ENCODE measurements at regions not wholly inside any gene's neighbourhood (a gene's known extent, or its start where the extent isn't known, plus 50 kb on each side); places are given as distances from the start of the nearest gene placed in this dataset.

GRCh38 chr12:107567876-107568619 is 117.6 kb upstream of the PWP1 start:
- no peak overlapping the region for H2BK12ac ChIP-seq (ENCODE audit: low read length in 2 of 2)
- H2AFZ ChIP-seq (ENCODE audit: low read depth, low read length) = no peak overlapping the region
- no peak overlapping the region for H4K8ac ChIP-seq (ENCODE audit: low read length)
- H4K91ac ChIP-seq (ENCODE audit: low read length) = no peak overlapping the region
- no peak overlapping the region for H3K9ac ChIP-seq (ENCODE audit: low read length)
- WGBS = 77% methylated on average over 3 of the region's 6 CpGs
- peaks cover 2% of the 10 kb centered on the region for H3K4me1 ChIP-seq (ENCODE audit: control insufficient read depth, insufficient read depth, low read depth, low read length)
- H3K4me2 ChIP-seq (ENCODE audit: low read length, poor library complexity, severe bottlenecking) = no peak overlapping the region
- no peak overlapping the region for H3K14ac ChIP-seq (ENCODE audit: low read length in 2 of 2)
- no peaks in the 10 kb centered on the region for H3K79me1 ChIP-seq (replicated peaks; ENCODE audit: low read length, poor library complexity, severe bottlenecking)
- no peak overlapping the region for H3K4me3 ChIP-seq (ENCODE audit: insufficient read depth in 1 of 2, low read depth in 1 of 2, low read length in 2 of 2)
- no peaks in the 10 kb centered on the region for H3K27me3 ChIP-seq (ENCODE audit: control insufficient read depth in 1 of 2, insufficient read depth in 1 of 2, low read length in 2 of 2)
- no peak overlapping the region for H3K23ac ChIP-seq (ENCODE audit: low read length in 2 of 2)
- no peak overlapping the region for H2BK15ac ChIP-seq (ENCODE audit: low read depth, poor library complexity, severe bottlenecking)
- no peaks in the 10 kb centered on the region for H3K9me3 ChIP-seq (ENCODE audit: control insufficient read depth, low read length)
- H3K36me3 ChIP-seq (ENCODE audit: control insufficient read depth in 1 of 2, insufficient read depth in 2 of 2, low read depth in 1 of 2, low read length in 2 of 2) = no peaks in the 10 kb centered on the region
- no peak for DNase-seq
- H2BK120ac ChIP-seq (ENCODE audit: low read depth, low read length) = no peak overlapping the region
- H3K18ac ChIP-seq (ENCODE audit: low read depth in 1 of 2, low read length in 2 of 2) = no peak overlapping the region
- H3K27ac ChIP-seq (ENCODE audit: low read length, poor library complexity, severe bottlenecking) = no peak overlapping the region
- no peak overlapping the region for H3K4ac ChIP-seq (ENCODE audit: low read depth in 1 of 2, low read length in 2 of 2)
- H2BK5ac ChIP-seq (ENCODE audit: low read depth, low read length, poor library complexity, severe bottlenecking) = no peak overlapping the region
- H2AK5ac ChIP-seq (ENCODE audit: low read length, severe bottlenecking) = no peak overlapping the region

- Histone ChIP-seq H4K91ac (ENCODE audit: low read length) (no peak overlapping the region), H2BK15ac (ENCODE audit: low read depth, poor library complexity, severe bottlenecking) (no peak overlapping the region), H3K14ac (ENCODE audit: low read length in 2 of 2) (no peak overlapping the region), H3K79me1 (replicated peaks; ENCODE audit: low read length, poor library complexity, severe bottlenecking) (no peaks in the 10 kb centered on the region), H2AK5ac (ENCODE audit: low read length, severe bottlenecking) (no peak overlapping the region), H3K27ac (ENCODE audit: low read length, poor library complexity, severe bottlenecking) (no peak overlapping the region), H4K8ac (ENCODE audit: low read length) (no peak overlapping the region), H2BK120ac (ENCODE audit: low read depth, low read length) (no peak overlapping the region), H3K23ac (ENCODE audit: low read length in 2 of 2) (no peak overlapping the region), H3K18ac (ENCODE audit: low read depth in 1 of 2, low read length in 2 of 2) (no peak overlapping the region), H2BK12ac (ENCODE audit: low read length in 2 of 2) (no peak overlapping the region), H2BK5ac (ENCODE audit: low read depth, low read length, poor library complexity, severe bottlenecking) (no peak overlapping the region), H3K4ac (ENCODE audit: low read depth in 1 of 2, low read length in 2 of 2) (no peak overlapping the region), H3K4me3 (ENCODE audit: insufficient read depth in 1 of 2, low read depth in 1 of 2, low read length in 2 of 2) (no peak overlapping the region), H3K9me3 (ENCODE audit: control insufficient read depth, low read length) (no peaks in the 10 kb centered on the region), H3K27me3 (ENCODE audit: control insufficient read depth in 1 of 2, insufficient read depth in 1 of 2, low read length in 2 of 2) (no peaks in the 10 kb centered on the region), H3K4me1 (ENCODE audit: control insufficient read depth, insufficient read depth, low read depth, low read length) (peaks cover 2% of the 10 kb centered on the region), H3K9ac (ENCODE audit: low read length) (no peak overlapping the region), H3K36me3 (ENCODE audit: control insufficient read depth in 1 of 2, insufficient read depth in 2 of 2, low read depth in 1 of 2, low read length in 2 of 2) (no peaks in the 10 kb centered on the region), H3K4me2 (ENCODE audit: low read length, poor library complexity, severe bottlenecking) (no peak overlapping the region), H2AFZ (ENCODE audit: low read depth, low read length) (no peak overlapping the region)
- 74% methylated on average over 5 of the region's 5 CpGs for WGBS
- DNase-seq = no peak
Measured at GRCh38 chr12:107568718-107569117, 116.9 kb upstream of the PWP1 start.

GRCh38 chr12:107570721-107571120 is 114.9 kb upstream of the PWP1 start:
- Histone ChIP-seq H2BK15ac (ENCODE audit: low read depth, poor library complexity, severe bottlenecking) (no peak overlapping the region), H3K27me3 (ENCODE audit: control insufficient read depth in 1 of 2, insufficient read depth in 1 of 2, low read length in 2 of 2) (no peaks in the 10 kb centered on the region), H3K79me1 (replicated peaks; ENCODE audit: low read length, poor library complexity, severe bottlenecking) (no peaks in the 10 kb centered on the region), H3K14ac (ENCODE audit: low read length in 2 of 2) (no peak overlapping the region), H3K4ac (ENCODE audit: low read depth in 1 of 2, low read length in 2 of 2) (no peak overlapping the region), H4K91ac (ENCODE audit: low read length) (no peak overlapping the region), H3K4me1 (ENCODE audit: control insufficient read depth, insufficient read depth, low read depth, low read length) (peaks cover 2% of the 10 kb centered on the region), H3K9me3 (ENCODE audit: control insufficient read depth, low read length) (no peaks in the 10 kb centered on the region), H3K18ac (ENCODE audit: low read depth in 1 of 2, low read length in 2 of 2) (no peak overlapping the region), H3K27ac (ENCODE audit: low read length, poor library complexity, severe bottlenecking) (no peak overlapping the region), H3K9ac (ENCODE audit: low read length) (no peak overlapping the region), H3K4me2 (ENCODE audit: low read length, poor library complexity, severe bottlenecking) (no peak overlapping the region), H2BK12ac (ENCODE audit: low read length in 2 of 2) (no peak overlapping the region), H3K36me3 (ENCODE audit: control insufficient read depth in 1 of 2, insufficient read depth in 2 of 2, low read depth in 1 of 2, low read length in 2 of 2) (no peaks in the 10 kb centered on the region), H2AFZ (ENCODE audit: low read depth, low read length) (no peak overlapping the region), H2BK120ac (ENCODE audit: low read depth, low read length) (no peak overlapping the region), H3K23ac (ENCODE audit: low read length in 2 of 2) (no peak overlapping the region), H4K8ac (ENCODE audit: low read length) (no peak overlapping the region), H2BK5ac (ENCODE audit: low read depth, low read length, poor library complexity, severe bottlenecking) (no peak overlapping the region), H3K4me3 (ENCODE audit: insufficient read depth in 1 of 2, low read depth in 1 of 2, low read length in 2 of 2) (no peak overlapping the region), H2AK5ac (ENCODE audit: low read length, severe bottlenecking) (no peak overlapping the region)
- 89% methylated on average over 1 of the region's 1 CpG for WGBS
- DNase-seq = no peak

- Histone ChIP-seq H3K36me3 (ENCODE audit: control insufficient read depth in 1 of 2, insufficient read depth in 2 of 2, low read depth in 1 of 2, low read length in 2 of 2) (no peaks in the 10 kb centered on the region), H3K9me3 (ENCODE audit: control insufficient read depth, low read length) (no peaks in the 10 kb centered on the region), H3K14ac (ENCODE audit: low read length in 2 of 2) (no peak overlapping the region), H2AFZ (ENCODE audit: low read depth, low read length) (no peak overlapping the region), H3K4ac (ENCODE audit: low read depth in 1 of 2, low read length in 2 of 2) (no peak overlapping the region), H3K9ac (ENCODE audit: low read length) (no peak overlapping the region), H3K4me1 (ENCODE audit: control insufficient read depth, insufficient read depth, low read depth, low read length) (peaks cover 2% of the 10 kb centered on the region), H3K23ac (ENCODE audit: low read length in 2 of 2) (no peak overlapping the region), H4K8ac (ENCODE audit: low read length) (no peak overlapping the region), H3K4me2 (ENCODE audit: low read length, poor library complexity, severe bottlenecking) (no peak overlapping the region), H3K18ac (ENCODE audit: low read depth in 1 of 2, low read length in 2 of 2) (no peak overlapping the region), H2AK5ac (ENCODE audit: low read length, severe bottlenecking) (no peak overlapping the region), H2BK120ac (ENCODE audit: low read depth, low read length) (no peak overlapping the region), H3K27me3 (ENCODE audit: control insufficient read depth in 1 of 2, insufficient read depth in 1 of 2, low read length in 2 of 2) (no peaks in the 10 kb centered on the region), H3K79me1 (replicated peaks; ENCODE audit: low read length, poor library complexity, severe bottlenecking) (no peaks in the 10 kb centered on the region), H2BK5ac (ENCODE audit: low read depth, low read length, poor library complexity, severe bottlenecking) (no peak overlapping the region), H3K4me3 (ENCODE audit: insufficient read depth in 1 of 2, low read depth in 1 of 2, low read length in 2 of 2) (no peak overlapping the region), H4K91ac (ENCODE audit: low read length) (no peak overlapping the region), H2BK15ac (ENCODE audit: low read depth, poor library complexity, severe bottlenecking) (no peak overlapping the region), H3K27ac (ENCODE audit: low read length, poor library complexity, severe bottlenecking) (no peak overlapping the region), H2BK12ac (ENCODE audit: low read length in 2 of 2) (no peak overlapping the region)
- 88% methylated on average over 7 of the region's 7 CpGs for WGBS
- no peak for DNase-seq
Measured at GRCh38 chr12:107571492-107571891, 114.1 kb upstream of the PWP1 start.

Measured in mesenchymal stem cell (in vitro differentiated cells and primary cell).